GM12873 (cell line): ENCODE measurements at regions not wholly inside any gene's neighbourhood (a gene's known extent, or its start where the extent isn't known, plus 50 kb on each side); places are given as distances from the start of the nearest gene placed in this dataset.

Source experiments
- TF ChIP-seq, protein P1 (sequence below): IDR thresholded peaks from 2 replicates; pipeline ENCODE4 v1.5.1; 2012; ENCODE audit warnings: low read depth, mild to moderate bottlenecking, moderate library complexity, low read length, control low read depth; ENCODE audit not compliant: insufficient read depth; ENCODE audit errors: missing control alignments

- TF ChIP-seq, protein P1, sequence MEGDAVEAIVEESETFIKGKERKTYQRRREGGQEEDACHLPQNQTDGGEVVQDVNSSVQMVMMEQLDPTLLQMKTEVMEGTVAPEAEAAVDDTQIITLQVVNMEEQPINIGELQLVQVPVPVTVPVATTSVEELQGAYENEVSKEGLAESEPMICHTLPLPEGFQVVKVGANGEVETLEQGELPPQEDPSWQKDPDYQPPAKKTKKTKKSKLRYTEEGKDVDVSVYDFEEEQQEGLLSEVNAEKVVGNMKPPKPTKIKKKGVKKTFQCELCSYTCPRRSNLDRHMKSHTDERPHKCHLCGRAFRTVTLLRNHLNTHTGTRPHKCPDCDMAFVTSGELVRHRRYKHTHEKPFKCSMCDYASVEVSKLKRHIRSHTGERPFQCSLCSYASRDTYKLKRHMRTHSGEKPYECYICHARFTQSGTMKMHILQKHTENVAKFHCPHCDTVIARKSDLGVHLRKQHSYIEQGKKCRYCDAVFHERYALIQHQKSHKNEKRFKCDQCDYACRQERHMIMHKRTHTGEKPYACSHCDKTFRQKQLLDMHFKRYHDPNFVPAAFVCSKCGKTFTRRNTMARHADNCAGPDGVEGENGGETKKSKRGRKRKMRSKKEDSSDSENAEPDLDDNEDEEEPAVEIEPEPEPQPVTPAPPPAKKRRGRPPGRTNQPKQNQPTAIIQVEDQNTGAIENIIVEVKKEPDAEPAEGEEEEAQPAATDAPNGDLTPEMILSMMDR = no peak
Measured at GRCh38 chr6:47180633-47181032, 129.1 kb downstream of the TNFRSF21 start.

DNA sequence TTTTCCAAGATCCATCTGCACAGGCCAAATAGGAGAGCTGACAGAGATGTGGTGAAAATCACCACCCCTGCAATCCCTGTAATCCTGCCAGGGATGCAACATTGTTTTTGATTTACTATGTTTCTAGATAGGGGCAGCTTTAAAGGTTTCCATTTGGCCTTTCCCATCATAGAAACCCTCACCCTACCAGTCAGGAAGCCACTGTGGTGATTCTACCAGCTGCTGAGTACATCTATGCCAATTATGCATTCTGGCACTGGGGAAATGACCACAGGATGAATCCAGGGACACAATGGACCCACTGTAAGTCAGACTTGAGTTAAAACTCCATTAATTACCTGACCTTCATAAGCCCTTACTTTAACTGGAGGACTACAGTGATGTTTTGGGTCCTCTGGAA is 130.4 kb downstream of the TNFRSF21 start:
- TF ChIP-seq, protein P1 = no peak

- TF ChIP-seq, protein P1 = no peak
Measured at GRCh38 chr6:47175656-47176055, 133.5 kb upstream of the ADGRF1 start.

GRCh38 chr6:47174502-47175023 is 132.4 kb upstream of the ADGRF1 start:
- TF ChIP-seq, protein P1 = no peak

DNA sequence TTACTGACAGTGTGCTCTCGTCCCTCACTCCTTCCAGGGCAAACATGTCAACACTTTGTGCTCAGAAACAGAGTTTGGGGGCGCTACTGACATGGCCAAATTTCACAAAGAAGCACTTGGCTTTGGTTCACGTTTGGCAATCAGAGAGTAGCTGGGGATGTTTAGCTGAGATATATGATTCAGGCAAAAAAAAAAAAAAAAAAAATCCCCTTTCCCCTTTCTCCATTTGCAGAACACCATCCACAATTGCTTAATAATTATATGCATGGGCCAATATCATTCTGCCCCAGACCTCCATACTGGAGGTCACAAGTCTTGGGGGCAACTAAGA is 128.4 kb upstream of the ADGRF1 start:
- TF ChIP-seq, protein P1 = no peak

DNA sequence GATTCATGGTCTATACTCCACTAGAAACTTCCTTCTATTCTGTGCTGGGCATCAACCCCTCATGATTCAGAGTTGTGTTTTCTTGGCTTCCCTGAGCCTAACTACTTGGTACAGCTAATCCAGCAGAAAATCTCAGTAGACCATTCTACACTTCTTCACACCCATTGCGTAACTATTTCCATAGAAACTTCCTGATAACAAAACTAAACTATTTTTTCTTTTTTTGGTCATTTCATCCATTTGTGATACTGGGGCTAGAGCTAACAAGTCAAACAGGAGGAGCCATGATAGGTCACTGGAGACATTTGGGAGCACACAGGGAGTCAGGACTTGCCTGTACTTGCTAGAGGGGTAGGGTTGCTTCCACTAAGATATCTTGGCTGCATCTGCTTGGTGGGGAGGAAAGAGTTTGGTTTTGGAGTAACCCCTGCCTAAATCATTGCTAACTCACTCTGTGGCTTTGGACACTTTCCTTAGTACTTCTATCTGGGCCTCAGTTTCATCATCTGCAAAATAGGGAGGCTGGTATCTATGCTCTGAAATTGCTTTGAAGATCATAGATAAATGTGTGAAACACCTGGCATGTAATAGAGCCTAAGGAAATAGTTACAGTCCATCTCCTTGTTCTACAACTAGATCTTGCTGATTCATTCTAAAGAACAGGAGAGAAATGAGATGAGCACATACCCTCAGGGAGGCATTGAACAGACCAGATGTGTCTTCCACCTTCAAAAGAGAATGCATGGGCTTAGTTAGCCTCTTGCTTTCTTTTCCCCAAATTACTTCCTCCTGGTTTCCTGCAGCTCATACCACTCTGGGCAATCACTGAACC is 127.9 kb upstream of the ADGRF1 start:
- TF ChIP-seq, protein P1 = no peak

DNA sequence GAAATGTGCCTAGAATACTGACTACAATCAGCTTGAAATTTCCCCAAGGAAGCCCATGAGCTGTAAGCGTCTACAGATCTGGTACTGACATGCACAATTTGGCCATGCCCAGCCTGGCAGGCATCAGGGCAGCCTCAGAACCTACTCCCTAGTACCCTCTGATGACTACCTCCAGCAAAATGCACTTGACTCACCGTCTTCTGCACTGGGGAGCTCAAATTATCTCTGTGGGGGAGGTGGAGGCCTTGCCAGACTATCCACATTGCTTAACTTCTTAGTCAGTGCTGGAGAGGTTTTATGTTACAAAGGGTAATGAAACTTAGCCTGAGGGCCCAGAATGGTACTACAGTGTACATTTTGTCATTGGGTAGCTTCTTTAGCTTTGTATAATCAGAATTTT is 126.0 kb upstream of the ADGRF1 start:
- TF ChIP-seq, protein P1 = no peak
